Activated CD8-positive, alpha-beta memory T cell treated with anti-CD3 and anti-CD28 coated beads, Interleukin-2, amount 50 U/mL, for 48 hours (primary cell): ENCODE measurements at regions not wholly inside any gene's neighbourhood (a gene's known extent, or its start where the extent isn't known, plus 50 kb on each side); places are given as distances from the start of the nearest gene placed in this dataset.

ENCODE experiments used
- DNase-seq: peaks from one replicate; pipeline ENCODE4 v3.0.0-alpha.2; 2020

DNA sequence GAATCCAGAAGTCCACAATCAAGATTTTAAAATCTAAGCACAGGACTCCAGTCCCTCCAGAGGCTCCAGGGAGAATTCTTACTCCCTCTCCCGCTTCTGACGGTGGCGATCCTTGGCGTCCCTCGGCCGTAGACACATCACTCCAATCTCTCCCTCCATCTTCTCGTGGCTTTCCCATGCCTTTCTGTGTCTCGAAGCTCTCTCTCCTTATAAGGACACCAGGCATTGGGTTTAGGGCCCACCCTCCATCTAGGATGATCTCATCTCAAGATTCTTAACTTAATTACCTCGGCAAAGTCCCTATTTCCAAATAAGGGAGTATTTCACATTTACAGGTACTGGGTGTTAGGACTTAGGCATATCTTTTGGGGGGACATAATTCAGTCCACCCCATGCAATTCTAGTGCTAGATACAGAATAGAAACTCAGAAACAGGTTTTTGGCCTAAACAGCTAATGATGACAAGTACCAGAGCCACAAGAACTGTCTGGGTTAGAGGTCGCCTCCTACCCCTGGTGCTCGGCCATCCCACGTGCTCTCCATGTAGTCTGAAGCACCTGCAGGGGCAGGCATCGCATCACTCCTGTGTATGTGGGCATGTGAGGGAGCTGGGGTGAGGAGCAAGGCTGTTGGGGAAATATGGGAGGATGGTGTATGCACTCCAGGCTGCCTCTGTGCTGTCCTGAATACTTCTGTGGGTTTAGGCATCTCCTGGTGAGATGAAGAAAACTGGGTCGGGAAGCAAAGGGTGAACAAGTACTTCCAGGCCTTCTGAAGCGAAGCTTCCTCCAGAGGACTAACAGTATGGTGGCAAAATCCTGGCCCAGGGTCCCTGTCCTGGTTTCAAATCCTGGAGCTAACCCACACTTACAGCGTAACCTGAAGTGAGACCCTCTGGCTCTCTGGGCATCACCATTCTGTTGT, 298.3 kb upstream of the ZMIZ1 start:
- DNase-seq: no peak

DNA sequence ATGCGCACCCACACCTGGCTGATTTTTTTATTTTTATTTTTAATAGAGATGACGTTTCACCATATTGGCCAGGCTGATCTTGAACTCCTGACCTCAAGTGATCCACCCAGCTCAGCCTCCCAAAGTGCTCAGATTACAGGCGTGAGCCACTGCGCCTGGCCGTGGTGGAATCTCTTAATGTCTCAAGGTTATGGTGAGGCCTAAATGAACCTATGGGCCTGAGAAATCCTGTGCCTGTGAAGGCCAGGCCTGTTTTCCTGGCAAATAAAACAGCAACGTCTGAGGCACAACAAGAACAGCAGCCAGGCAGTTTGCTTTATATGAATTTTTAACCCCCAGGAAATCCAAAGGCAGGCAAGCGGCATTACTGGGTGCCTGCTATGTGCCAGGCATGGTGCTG, 297.5 kb upstream of the ZMIZ1 start:
- no peak for DNase-seq

DNA sequence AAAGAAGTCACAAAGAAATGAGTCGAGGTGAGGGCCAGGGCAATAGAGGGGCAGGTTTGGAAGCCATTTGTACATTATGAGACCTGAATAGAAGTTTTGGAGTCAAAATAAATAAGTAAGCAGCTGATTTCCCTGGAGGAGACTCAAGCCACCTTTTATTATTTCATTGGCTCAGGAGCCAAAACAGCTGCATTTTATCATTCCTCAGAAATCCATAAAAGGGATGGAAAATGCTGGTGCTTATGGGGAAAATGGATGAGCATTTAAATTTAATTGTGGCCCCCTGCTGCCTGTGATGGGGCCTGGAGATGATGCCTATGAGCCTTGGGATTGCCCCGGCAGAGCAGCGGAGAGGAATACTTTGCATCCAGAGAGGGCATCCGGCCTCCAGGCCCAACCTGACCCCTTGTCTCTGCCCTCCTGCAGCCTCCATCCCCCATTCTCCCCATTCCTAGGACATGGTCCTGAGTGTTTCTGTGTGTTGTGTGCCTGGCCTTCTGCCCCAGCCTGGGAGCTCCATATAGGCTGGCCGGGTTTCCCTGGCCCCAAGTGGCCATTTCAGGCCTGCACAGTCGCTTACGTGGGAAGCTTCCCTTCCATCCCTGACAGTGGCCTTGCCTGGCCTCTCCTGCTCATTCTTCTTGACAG, 296.8 kb upstream of the ZMIZ1 start:
- no peak for DNase-seq

DNA sequence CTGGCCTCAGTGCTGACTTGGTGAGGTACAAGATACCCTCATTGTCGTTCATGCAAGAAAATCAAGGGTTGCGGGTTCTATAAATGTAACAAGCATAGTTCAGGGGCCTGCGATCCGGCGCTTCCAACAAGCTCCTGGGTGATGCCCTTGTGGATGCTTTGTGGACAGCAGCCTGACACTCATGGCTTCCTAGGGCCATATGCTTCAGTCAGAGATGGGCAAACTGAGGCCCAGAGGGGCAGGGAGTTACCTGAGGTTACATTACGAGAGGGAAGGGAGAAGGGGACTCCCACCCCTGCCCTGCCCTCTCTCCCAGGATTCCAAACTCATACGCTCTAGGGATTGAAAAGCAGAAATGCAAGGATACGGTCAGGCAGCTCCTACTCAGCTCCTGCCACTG, 296.3 kb upstream of the ZMIZ1 start:
- no peak for DNase-seq

DNA sequence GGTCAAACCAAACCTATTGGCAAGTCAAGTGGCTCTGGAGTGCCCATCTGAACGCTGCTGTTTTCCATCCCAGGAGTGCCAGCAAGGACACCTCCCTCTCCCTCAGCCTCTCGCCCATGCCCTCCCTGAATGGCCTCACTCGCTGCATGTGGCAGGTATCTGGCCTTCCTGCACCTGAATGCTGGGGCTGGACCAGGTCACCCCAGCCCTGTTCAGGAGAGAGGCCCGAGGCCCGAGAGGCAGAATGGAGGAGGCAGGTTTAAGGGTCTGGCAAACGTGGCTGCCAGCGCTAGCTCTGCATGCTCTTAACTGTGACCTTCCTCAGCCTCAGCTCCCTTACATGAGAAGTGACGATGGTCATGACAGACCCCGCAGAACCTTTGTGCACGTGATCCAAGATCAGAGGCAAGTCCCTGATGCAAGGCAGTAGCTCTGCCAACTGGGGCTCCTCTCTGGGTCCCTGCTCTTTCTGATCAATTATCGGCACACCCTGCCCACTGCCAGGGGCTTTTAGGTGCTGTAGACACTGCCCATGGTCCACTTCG, 295.7 kb upstream of the ZMIZ1 start:
- no peak for DNase-seq

DNA sequence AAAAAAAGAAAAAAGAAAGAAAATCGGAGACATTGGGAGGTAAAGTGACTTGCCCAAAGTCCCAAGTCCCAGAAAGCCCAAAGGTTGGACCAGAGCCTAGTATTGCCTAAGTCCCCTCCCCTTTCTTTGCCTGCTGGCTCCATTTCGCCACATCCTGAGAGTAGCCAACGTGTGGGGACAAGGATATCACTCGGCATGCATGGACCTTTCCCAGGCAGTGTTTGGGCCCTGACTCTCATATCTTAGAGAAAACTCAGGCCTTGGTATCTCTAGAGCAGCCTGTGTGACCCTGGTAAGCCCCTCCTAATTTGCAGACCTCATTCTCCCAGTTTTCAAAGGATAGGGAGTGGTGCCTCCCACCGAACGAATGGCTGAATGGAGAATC, 294.2 kb upstream of the ZMIZ1 start:
- DNase-seq: no peak

DNA sequence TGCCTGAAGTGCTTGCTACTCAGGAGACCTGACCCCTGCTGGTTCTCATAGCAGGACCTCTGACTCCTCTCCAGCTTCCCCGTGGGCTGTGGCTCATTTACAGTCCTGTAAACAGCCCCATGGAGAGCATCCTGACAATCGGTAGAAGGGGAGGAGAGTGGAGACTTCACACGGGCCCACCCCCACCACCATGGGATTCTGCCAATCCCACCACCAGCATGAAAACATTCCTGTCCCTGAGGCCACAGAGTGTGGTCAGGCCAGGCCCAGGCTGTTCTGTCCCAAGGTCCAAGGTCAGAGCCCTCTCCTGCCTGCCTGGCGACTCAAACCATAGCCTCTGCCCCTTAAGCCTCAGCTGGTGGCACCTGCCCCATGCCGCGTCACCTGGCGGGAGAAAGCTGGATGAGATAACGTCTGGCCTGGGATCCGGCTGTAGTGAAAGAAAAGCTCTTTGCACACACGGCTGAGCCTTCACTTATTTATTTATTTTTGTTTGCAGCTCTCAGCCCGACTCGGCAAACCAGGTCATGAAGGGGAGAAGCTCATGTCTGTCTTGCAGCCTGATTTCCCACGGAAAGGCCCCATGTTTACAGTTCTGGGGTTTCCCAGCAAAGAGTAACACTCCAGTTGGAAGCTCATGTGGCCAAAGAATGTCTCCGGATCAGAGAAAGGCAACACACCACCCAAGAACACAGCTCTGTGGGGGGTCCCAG, 293.6 kb upstream of the ZMIZ1 start:
- DNase-seq: no peak

DNA sequence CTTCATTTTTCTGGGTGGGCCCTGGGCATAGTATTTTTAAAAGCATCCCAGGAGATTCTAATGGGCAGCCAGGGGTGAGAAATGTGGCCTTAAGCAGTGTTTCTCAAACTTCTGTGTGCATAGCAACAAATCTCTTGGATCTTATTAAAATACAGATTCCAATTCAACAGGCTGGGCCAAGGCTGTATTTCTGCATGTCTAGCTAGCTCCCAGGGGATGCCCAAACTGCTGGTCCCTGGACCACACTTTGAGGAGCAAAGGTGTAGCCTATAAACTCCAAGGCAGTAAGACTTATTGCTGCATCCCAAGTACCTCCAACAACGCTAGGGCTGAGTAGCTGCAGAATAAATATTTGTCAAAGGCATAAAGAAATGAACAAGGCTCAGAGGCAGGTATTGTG, 292.9 kb upstream of the ZMIZ1 start:
- no peak for DNase-seq

DNA sequence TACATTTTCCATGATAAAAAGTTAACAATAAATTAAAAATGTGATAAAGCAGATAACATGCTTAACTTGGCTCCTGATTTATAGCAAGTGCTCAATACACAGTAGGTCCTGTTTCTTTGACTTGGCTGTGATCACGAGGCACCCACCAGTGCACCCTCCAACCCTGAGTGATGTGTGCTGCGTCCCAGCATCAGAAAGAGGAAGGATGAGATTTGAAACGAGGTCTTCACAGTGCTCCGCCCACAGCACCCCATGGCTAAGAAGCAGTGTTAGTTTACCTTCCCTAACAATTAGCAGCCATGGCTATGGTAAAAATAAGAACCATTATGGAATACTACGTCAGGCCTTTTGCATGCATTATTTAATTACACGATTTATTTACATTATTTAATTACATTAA, 292.0 kb upstream of the ZMIZ1 start:
- no peak for DNase-seq

DNA sequence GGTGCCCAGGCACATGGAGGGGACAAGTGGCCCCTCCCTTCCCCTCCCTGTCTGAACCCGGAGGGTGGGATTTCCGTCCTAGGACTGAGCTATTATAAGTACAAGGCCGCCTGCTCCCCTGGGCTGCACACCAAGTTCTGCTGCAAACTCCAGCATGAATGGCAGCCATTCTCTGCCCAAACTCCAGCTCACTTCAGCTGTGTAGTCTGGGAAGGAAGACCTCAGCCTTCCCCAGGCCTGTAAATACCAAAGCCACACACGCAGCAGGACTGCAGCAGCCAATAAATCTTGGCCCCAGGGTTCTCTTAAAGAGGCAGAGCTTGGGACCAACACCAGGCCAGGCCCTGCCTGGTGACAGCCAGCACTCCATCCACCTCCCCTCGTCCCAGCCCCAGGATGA, 291.3 kb upstream of the ZMIZ1 start:
- DNase-seq: no peak

DNA sequence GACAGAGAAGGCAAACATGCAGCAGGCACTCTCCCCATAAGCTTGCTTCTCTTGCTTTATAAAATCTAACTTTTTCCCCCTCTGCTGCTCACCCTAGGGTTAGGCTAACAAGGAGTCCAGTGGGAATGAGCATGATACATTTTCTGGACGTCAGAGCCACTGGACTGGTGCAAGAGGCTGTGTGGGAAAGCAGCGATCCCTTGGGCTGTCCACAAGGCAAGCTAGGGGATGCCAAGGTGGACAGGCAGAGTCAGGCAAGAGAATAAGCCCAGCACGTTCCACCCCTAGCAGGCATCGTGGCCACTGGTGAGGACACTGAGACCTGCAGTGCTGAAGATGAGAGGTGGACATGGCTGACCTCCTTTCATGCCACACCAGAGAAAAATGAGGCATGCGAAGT, 290.9 kb upstream of the ZMIZ1 start:
- no peak for DNase-seq

DNA sequence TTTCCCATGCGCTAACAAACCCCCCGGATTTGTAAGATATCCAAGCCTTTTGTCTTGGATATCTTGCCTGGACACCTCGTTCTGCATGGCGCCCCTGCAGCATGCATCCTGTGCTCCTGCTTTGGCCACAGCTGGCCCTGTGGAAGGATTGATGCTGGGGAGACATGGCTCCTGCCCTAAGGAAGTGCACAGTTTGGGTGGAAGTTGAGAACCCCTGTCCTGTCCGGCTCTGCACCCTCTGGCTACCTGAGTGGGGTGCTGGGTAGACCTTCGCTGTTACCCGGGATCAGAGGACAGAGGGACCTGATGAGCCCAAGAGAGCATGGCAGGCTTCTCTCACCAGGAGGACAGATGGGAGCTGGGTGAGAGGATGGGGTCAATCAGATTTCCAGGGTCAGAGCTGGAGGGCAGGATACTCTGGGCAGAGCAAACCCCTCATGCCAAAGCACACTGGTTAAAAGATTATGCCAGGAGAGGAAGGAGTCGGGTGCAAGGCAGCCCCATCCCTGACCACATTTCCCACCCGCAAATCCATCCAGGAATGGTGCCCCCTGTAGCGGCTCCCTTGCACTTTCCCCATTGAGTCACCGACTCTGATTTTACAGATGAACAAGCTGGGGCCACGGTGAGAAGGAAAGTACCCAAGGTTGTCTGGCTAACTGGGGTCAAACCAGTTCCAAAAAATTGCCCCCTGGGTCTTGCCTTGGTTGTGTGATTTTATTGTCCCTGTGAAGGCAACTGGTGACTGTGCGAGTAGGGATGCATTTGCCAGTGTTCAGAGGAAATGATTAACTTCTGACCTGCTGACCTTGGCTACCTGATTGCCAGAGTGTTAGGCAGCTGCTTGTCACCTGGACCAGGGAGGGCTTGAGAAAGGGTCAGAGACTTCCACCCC, 290.1 kb upstream of the ZMIZ1 start:
- DNase-seq: no peak

DNA sequence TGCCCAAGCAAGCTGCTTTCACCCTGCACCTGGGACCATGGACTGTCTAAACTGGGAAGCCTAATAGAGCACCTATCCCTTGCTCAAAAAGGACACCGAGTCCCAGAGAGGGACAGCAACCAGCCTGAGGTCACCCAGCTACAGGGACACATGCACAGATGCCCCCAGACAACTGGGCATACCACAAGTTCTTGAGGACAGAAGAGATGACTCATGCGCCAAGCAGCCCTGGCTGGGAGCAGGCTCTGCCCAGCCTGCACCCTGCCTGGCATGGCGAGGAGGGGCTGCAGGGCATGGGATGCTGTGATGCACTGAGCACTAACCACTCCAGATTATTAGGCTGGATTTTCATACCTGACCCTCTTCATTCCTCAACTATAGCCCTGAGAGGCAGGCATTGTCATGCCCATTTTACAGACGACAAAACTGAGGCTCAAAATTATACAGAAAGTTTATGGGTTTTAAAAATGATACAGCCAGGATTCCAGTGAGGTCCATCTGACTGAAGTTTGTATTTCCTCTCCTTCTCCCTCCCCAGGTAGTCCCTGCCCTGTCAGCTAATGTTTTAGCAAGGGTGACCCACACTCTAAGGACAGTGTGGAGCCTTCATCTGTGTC, 289.3 kb upstream of the ZMIZ1 start:
- no peak for DNase-seq

DNA sequence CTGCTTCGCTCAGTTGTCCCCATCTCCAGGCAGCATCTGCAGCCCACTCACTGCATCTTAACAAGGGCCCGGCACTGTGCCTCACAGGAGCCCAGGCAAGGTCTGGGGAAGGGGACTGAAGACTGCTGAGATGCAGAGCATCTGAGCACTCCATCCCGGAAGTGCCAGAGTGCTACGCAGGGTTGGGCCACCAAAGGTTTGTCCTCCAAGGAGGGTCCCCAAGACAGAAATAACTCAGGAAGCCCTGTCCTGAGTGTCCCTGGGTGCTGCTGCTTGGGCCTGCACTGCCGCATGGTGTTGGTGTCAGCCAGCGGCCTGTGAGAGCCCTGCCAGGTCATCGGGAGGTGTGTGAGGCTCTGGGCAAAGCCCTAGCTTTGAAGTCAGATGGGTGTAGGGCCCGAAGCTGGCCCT, 288.2 kb upstream of the ZMIZ1 start:
- DNase-seq: no peak

DNA sequence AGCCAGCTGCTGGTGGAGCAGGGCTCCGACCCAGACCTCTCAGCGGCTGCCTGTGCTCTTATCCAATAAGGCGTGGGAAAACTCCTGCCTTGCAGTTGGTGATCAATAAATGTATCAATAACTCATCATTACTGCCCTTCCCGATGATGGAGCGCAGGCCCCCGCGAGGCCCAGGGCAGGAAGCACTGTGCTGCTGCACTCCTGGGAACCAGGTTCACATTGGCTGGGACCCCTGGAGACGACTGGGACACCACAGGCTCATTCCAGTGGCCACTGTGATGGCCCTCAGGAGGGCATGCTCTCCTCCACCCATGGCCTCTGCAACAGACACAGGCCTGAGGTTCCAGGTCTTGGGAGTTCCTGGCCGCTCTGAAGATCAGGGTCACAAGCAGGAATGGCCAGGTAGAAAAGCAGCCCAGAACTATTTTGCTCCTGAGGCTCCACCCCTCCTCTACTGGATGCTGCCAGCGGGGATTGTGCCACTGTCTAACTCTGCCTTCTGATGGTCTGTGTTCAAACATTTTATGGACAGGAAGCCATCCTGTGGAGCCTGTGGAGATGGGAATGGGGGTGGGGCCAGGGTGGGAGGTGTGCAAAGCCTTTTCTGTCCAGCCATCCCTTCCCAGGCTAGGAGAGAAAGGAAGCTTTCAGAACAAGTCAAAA, 287.4 kb upstream of the ZMIZ1 start:
- no peak for DNase-seq

DNA sequence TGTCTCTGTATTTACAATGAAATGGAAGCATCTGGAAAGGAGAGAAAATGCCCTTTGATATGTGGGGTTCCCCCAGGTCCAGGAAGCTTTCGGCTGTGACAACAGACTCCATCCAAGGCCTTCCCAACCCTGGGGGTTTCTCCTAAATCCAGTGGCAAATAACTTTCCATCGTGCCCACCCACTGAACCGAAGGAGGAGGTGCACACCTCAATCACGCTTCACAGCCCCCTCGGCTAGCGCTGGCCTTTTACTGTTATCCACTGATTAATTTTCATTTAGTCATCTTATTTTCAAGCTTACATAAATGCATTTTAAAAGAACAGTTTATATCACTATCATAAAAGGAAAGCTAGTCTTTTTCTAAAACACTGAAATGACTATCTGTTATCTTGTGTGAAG, 286.8 kb upstream of the ZMIZ1 start:
- DNase-seq: no peak

DNA sequence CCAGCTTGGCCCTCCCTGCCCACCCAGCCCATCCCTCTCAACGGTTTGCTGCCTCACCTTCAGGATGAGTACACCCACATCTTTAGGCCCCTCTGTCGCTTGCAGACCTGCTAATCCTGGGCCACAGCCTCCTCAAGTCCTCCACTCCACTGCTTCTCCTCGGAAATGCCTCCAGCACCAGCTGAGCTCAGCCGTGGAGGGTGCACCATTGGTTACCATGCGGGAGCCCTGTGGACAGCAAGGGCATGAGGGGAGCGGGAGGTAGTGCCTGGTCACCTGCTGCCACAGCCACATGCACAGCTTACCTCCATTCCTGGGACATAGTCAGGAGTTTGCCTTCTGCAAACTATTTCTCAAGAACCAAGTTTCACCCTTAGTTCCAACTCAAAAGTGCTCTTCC, 286.3 kb upstream of the ZMIZ1 start:
- DNase-seq: no peak

DNA sequence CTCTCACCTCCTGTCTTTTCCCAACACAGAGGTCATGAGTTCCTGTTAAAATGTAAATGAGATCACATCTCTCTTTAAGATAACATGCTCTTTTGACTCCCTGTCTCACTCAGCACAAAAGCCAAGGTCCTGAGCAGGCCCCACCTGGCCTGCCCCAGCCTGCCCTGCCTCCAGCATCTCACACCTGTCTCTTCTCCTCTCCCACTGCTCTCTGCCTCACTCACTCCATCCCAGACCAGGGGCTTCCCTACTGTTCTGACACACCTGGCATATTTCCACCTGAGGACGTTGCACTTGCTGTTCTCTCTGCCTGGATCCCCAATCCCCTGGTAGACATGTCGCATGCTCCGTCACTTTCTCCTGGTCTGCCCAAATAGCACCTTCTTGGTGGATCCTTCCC, 285.0 kb upstream of the ZMIZ1 start:
- DNase-seq: no peak

DNA sequence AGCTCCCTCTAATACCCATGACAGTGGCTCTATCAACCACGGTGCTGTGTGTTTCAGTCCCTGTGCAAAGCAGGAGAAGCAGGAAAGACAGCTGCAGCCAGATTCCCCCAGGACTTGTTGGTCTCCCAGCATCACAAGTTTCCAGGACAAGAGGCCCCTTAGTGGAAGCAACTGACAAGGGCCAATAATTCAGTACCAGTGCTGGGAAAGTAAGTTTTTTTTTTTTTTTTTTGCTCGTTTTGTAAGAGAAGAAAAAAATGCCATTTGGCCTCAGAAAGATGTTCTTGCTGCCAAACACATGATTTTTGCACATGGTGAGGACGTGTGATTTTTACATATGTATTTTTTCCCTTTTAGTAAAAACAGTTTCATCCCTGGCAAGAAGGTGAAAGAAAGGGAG, 284.2 kb upstream of the ZMIZ1 start:
- no peak for DNase-seq

DNA sequence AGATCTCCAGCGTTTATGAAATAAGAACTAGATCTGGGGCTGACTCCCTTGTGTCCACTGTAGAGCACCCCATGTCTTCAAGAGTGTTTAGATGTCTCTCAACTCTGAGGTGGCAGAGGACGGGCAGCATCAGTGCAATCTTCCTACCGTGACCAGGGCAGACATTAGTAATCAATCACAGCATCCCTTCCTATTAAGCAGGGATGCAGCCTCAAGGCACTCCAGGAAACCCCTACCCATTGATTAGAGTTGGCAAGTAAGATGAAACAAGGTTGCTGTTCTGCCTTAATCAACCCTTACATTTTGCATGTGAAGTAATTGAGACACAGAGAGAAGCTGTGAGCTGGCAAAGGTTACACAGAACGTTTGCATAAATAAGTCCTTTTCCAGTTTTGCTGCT, 283.7 kb upstream of the ZMIZ1 start:
- DNase-seq: no peak

DNA sequence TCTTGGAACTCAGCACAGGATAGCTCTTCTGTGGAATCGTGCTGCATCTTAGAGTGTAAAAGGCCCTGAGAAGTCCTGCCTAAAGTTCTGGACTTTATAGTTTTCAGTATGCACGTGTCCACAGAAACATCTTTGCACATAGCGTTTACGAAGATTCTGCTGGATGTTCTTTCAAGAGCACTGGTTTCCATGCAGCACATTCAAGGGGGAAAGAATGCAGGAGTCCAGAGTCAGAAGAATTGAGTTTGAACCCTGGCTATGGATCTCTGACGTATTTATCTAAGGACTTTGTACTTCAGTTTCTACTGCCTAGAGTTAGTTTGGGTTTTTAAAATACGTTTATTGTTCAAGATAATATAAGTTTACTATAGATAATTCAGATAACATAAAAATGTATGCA, 282.8 kb upstream of the ZMIZ1 start:
- no peak for DNase-seq

DNA sequence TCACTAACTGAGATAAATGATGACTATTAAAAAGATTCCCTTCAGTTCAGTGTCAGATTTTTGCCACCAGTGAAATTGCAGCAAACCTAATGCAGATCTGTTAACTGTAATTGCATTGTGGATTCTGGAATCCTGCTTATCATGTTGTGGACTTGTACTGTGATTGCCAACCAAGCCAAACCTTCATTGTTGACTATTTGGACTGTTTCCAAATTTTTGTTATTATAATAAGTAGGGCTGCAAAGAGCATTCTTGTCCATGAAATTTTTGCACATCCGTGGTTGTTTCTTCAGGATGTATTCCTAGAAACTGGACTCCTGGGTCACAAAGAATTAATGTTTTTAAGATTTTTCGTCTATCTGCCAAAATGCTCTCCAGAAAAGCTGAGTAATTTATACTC, 281.6 kb upstream of the ZMIZ1 start:
- DNase-seq: no peak
